Right ventricle myocardium superior (tissue), 1 donor: ENCODE measurements at regions not wholly inside any gene's neighbourhood (a gene's known extent, or its start where the extent isn't known, plus 50 kb on each side); places are given as distances from the start of the nearest gene placed in this dataset.

Experiments
- ATAC-seq: fragments of 200-7000 bp; cut with Tn5 transposase; one replicate; pipeline ENCODE4 v1.9.1; 2020; ENCODE audit warnings: mild to moderate bottlenecking; ENCODE audit not compliant: poor library complexity
- DNase-seq: peaks from one replicate; pipeline ENCODE4 v3.0.0-alpha.2; 2020
- intact Hi-C: fragments of 100-400 bp; cut with DNase I; formaldehyde crosslinking; loops from one replicate; pipeline ENCODE4 v1.11.2; 2022
- donor health status: DM: no; HTN: yes; CAD: no; lungs with severe emphysema.

DNA sequence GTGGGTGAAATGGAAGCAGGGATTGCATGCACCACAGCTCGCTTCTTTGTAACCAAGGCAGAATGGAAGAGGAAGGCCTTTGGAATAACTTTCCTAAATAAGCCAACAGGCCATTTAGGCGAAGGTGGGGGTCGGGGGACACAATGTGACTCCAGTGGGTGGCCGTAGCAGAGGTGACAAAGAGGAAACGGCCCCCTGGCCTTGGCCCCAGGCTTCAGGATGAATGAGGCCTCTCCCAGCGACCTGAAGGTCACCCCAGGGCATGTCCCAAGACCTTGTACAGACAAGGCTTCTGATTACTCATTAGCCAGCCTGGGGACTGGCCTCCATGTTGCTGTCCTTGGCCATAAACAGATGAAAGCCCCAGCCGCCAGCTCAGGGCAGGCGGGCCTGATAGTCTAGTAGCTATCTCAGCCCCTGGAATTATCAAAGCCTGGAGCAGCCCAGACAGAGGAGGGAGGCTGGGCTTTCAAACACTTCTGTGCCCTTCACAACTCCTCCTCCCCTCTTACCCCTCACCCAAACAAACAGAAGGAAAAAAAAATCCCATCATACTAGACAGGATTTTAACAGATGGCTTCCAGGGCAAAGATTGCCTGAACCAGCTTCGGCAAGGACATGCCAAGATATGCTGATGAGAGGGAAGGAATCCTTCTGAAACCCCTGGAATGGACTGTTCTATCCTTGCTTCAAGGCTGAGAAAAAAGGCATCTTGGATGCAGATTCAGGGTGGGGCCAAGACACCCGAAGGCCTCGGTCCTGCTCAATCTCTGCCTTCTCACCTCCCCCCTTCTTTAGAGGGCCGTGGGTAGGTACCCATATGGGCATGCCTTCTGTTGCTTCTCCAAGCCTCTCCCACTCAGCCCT, 142.3 kb upstream of the PARP11 start:
- no peak for DNase-seq
- intact Hi-C loops: no loop called here
- no peak for ATAC-seq

- no peak for ATAC-seq
- no peak for DNase-seq
- intact Hi-C loops: no loop called here
Measured at GRCh38 chr12:4014858-4015224, 141.6 kb upstream of the PARP11 start.

- ATAC-seq (no peak), DNase-seq (no peak)
- intact Hi-C loops: no loop called here
Measured at GRCh38 chr12:4014444-4014843, 141.2 kb upstream of the PARP11 start.

DNA sequence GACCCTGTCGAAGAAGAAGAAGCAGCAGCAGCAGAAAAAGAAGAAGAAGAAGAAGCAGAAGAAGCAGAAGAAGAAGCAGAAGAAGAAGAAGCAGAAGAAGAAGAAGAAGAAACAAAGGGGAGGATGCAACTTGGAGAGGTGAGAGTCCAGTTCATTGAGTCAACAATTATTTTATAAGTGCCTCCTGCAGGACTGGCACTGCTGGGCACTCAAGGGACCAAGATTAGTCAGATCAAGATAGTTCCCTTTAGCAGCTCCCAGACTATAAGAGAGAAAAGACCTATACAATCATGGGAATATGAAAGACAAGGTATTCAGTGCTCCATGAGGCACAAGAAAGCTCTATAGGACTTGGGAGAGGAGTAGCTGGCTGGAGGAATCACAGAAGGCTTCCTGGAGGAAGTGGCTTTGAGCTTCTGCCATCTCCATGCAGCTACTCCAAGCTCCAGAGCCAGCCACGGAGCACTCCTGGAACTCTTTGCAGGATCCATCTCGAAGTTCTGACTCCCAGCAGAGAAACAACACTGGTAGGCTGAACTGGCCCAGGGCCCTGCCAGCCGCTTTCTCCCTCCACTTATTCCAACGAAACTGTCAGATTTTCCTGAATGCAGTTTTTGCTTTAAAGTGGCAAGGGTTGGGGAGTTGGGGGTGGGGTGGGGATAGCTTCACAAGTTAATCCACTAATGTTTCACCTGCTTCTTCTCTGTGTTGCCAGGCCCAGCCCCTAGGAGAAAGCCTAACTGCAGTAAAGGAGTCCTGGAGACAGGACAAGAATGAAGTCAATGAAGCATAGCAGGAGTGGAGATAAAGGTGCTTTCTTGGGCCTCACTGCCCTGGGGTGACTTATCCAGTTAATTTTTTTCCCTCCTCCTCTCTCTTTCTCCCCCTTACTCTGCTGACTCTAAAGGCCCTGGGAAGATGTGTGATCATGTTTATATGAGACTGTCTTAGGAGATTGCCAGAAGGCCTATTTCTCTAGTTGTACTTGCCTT, 140.1 kb upstream of the PARP11 start:
- intact Hi-C loops: no loop called here
- DNase-seq: no peak
- ATAC-seq: no peak

DNA sequence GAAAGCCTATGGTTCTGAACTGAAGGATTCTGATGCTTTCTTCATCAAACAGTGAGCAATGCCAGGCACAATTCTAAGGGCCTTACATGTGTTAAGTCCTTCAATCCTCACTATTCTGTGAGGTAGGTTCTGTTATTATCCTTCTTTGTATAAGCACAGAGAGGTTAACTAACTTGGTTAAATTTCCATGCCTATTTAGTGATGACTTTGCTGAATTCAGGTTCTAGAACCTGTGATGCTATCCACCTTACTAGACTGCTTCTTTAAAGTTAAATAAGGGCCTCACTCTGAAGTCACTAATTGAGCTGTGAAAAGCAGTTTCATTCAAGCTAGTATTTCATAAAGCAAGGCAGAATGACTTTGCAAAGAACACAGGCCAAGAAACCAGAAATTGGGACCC, 138.9 kb upstream of the PARP11 start:
- ATAC-seq (no peak), DNase-seq (no peak)
- intact Hi-C loops: no loop called here

DNA sequence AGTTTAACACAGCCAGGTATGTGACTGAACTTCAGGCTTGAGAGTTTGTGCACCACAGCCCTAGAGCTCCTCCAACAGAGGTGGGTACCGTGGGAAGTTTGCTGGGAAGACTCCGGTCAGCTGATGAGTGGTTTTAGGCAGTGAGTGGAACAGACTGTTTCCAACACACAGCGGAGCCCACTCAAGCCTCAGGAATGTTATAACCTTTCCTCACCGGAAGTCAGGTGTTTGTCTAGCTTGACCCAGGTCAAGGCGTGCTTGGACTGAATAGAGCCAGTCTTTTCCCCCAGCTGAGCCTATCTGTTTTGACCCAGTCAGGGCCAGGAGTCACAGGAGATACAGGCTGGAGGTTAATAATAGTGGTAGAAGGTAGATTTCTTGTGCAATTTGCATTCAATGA, 138.4 kb upstream of the PARP11 start:
- intact Hi-C loops: no loop called here
- DNase-seq (no peak), ATAC-seq (no peak)

DNA sequence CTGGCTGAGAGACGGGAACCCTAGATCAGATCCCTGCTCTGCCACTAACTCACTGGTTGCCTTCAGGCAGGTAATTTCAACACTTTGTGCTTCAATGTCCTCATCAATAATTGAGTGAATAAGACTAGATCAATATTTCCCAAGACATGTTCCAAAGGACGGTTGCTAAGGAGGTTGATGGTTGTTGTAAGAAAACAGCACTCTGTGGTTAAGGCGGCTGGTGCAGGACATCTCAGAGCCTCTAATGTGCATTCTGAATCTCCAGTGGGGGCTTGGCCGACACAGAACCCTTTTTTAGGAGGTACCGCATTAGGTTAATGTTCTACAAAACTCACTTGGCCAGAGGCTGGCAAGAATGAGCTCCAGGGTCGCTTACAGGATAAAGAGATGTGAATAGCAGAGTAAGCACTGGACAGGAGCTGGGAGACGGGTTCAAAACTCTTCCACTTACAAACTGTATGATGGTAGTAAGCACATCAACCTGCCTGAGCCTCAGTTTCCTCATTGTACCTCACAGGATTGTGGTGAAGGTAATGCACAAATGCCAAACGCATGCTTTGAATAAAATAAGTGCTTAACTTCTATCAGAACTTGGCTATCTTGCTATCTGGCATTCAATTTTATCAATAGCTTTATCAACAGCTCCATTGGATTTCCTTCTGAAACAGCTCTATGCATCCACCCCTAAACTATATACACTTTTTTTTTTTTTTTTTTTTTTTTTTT, 136.9 kb upstream of the PARP11 start:
- ATAC-seq (no peak), DNase-seq (no peak)
- intact Hi-C loops: no loop called here

- intact Hi-C loops: no loop called here
- ATAC-seq (no peak), DNase-seq (no peak)
Measured at GRCh38 chr12:4006743-4007142, 133.5 kb upstream of the PARP11 start.

DNA sequence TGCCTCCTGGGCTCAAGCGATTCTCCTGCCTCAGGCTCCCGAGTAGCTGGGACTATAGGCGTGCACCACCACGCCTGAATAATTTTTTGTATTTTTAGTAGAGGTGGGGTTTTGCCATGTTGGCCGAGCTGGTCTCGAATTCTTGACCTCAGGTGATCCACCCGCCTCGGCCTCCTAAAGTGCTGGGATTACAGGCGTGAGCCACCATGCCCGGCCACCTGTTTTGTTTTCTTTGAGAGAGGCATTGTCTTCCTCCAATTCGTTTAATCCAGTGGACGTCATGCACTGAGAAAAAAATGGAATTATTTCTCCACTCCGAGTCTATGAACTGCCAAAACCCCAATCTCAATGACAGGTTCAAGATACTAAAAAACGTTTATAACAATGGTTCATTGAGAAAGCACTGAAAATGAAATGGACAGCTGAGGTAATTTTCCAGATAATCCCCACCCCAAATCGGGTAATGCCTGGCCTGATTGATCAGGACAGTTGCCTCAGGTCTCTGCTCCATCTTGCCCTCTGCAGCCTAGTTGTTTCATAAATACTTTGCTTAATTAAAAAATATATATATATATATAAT, 132.7 kb upstream of the PARP11 start:
- no peak for ATAC-seq
- no peak for DNase-seq
- intact Hi-C loops: no loop called here

DNA sequence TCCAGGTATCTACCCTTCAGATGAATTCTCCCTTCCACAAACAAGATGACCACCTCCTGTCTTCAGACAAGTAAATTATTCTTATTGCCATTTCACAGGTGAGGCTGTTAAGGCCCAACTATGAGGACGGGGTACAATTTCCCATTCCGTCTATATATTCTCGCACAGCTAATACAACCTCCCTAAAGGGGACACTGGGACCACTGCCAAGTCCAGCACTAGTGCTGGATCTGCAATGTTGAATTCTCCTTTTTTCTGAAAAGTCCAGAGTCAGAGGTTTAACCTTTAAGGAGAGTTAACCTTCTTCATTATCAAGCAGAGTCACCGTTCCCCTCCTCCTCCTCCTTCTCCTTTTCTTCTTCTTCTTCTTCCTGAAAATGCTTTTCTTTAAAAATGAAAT, 130.4 kb upstream of the PARP11 start:
- intact Hi-C loops: no loop called here
- DNase-seq (no peak), ATAC-seq (no peak)

- DNase-seq (no peak), ATAC-seq (no peak)
- intact Hi-C loops: no loop called here
Measured at GRCh38 chr12:4002601-4003000, 129.4 kb upstream of the PARP11 start.

GRCh38 chr12:4001841-4002240, 128.6 kb upstream of the PARP11 start:
- ATAC-seq (no peak), DNase-seq (no peak)
- intact Hi-C loops: no loop called here

DNA sequence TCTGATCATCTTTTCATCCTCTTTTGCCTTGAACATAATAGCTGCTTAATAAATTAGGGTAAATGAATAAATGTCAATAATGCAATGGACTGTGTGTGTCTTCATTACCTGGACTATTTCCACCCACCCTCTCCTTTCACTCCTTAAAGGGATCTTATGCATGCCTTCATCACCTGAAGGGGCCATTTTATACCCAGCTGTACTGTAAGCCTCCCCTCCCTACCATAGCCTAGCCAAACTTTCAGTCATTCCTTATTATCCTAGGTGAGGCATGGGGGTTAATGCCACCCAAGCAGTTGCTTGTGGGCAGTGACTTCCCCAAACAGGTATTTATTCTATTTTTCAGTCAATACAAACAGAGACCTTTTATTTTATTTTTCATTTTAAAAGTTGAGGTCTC, 127.8 kb upstream of the PARP11 start:
- no peak for ATAC-seq
- intact Hi-C loops: no loop called here
- no peak for DNase-seq

DNA sequence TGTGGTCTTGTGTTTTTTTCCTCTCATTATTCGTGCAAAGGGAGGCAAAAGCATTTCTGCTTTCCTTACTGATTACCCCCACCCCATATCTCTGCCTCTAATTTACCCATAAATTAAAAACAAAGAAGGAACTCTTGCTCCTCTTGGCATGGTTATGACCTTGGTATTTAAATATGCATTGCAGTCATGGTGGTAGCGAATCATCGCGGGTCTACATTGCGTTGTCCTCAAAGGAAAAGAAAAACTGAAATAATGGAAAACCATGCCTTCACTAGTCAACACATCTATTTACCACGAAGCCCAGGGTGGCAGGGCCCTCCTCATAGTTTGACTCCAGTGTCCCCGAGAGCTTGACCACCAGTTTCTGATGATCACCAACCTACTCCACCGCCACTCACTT, 126.7 kb upstream of the PARP11 start:
- ATAC-seq: no peak
- no peak for DNase-seq
- intact Hi-C loops: loop anchor here (5.0 kb wide), 1 partner anchor 277 kb away; no protein-coding TSS in a partner anchor

DNA sequence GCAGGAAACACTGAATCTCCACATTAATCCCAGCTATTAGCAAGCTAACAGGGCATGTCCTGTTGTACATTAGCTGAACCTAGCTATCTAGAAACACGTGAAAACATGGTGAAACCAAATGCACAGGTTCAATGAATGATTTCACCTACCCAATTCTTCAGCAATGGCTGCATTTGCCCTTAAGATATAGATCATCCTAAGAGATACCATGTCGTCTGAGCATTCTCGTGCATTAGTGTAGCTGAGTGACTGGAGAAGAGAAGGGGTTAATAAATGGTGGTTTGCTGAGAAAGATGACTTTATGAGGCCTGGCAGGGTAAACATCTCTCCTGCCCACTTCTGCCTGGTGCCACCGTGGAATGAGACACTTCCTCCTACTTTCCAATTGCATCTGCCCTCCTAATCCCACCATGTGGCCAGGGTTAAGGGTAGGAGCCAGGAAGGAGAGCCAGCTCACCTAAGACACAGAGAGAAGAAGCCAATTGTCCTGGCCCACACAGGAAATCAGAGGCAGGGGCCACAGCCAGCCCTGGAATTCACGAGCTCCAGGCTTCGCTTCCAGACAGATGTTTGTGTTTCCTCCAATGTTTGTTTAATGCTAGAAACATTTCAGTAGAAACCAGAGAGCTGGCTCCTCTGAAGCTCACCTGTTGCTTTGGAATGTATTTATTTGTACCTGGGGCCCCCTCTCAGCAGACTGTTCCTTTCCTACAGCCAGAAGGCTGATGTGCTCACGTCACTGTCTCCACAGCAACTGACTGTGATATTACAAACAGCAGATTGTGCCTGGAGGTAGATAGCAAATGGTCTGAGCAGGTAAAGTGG, 126.0 kb upstream of the PARP11 start:
- no peak for DNase-seq
- intact Hi-C loops: loop anchor here (5.0 kb wide), 1 partner anchor 278 kb away; no protein-coding TSS in a partner anchor
- peak; percentile 33 for ATAC-seq

DNA sequence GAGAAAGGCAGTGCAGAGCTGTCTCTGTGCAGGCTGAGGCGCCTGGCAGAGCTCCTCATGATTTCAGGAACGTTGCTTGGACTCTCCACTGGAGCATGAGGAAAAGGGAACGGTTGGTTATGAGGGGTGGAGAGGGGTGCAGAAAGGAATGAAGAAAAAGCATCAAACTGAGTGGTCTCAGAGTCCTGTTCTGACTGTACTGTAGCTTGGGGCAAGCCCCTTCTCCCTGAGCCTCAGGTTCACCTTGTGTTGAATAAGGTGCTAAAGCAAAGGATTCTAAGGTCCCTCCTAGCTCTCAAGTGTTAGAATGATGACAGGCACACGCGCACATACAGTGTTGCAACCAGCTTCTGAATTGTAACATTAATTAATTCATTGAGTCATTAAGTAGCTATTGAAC, 125.2 kb upstream of the PARP11 start:
- intact Hi-C loops: loop anchor here (5.0 kb wide), 1 partner anchor 279 kb away; no protein-coding TSS in a partner anchor
- DNase-seq: no peak
- ATAC-seq: no peak

DNA sequence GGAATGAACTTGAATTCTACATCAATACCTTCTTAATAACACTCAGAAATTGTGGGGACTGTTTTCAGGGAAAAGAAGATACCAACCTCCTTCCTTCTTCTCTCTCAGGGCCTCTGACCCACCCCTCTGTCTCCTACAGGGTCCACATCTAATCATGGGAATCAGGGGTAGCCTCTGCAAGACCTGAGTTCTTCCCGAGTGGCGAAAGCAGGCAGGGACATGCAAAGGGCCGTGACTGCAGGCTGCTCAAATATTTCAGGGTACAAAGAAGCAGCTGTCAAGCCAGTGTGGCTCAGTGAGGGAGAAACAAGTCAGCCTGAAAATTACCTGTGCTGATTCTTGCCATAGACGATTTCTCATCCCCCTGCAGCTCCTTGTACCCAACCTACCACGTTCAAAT, 123.1 kb upstream of the PARP11 start:
- intact Hi-C loops: loop anchor here (5.0 kb wide), 1 partner anchor 281 kb away; no protein-coding TSS in a partner anchor
- DNase-seq (no peak), ATAC-seq (no peak)

GRCh38 chr12:3995306-3995705, 122.1 kb upstream of the PARP11 start:
- intact Hi-C loops: loop anchor here (5.0 kb wide), 1 partner anchor 282 kb away; no protein-coding TSS in a partner anchor
- DNase-seq: no peak
- ATAC-seq: no peak
